ENCODE measurements at regions not wholly inside any gene's neighbourhood (a gene's known extent, or its start where the extent isn't known, plus 50 kb on each side); places are given as distances from the start of the nearest gene placed in this dataset.

DNA sequence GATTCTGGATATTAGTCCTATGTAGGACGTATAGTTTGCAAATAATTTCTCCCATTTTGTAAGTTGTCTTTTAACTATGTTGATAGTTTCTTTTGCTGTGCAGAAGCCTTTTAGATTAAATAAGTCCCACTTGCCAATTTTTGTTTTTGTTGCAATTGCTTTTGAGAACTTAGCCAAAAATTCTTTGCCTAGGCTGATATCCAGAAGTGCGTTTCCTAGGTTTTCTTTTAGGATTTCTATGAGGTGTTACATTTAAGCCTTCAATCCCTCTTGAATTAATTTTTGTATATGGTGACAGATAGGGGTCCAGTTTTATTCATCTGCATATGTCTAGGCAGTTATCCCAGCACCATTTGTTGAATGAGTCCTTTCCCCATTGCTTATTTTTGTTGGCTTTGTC, 264.4 kb upstream of the OR4E1 start:
- no peaks in the 10 kb centered on the region for H3K4me1 ChIP-seq (ENCODE audit: insufficient read depth, low read length)
- no peak overlapping the region for H3K27ac ChIP-seq (ENCODE audit: low read length)
- H3K36me3 ChIP-seq (ENCODE audit: insufficient read depth, low read depth, low read length), result no peaks in the 10 kb centered on the region
- no peaks in the 10 kb centered on the region for H3K9me3 ChIP-seq (ENCODE audit: insufficient read depth, low read depth, low read length)
- H3K27me3 ChIP-seq (ENCODE audit: insufficient read depth, low read length), result no peaks in the 10 kb centered on the region
- H3K9ac ChIP-seq (ENCODE audit: low read depth, low read length), result no peak overlapping the region
- no peak overlapping the region for H3K4me3 ChIP-seq (ENCODE audit: low read length)

DNA sequence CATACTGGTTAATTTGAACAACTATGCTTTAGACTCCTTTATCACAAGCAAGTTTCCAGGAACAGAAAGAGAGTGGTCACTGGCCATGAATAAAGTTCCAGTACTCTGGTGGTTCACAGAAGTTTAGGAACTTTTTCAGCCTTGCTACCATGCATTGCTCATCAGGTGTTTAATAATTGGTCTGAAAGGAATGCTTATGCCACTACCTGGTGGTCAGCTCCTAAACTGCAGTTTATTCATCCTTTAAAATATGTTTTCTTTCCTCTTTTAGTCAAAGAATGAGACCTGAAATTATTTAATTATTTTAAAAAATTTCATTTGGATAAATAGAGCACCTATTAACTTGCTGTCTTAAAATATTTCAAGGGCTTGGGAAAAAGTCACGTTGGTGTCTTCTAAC, 260.1 kb upstream of the OR4E1 start:
- H3K9ac ChIP-seq (ENCODE audit: low read depth, low read length), result no peak overlapping the region
- H3K4me3 ChIP-seq (ENCODE audit: low read length), result no peak overlapping the region
- H3K27me3 ChIP-seq (ENCODE audit: insufficient read depth, low read length), result no peaks in the 10 kb centered on the region
- H3K9me3 ChIP-seq (ENCODE audit: insufficient read depth, low read depth, low read length), result no peaks in the 10 kb centered on the region
- no peak overlapping the region for H3K27ac ChIP-seq (ENCODE audit: low read length)
- H3K36me3 ChIP-seq (ENCODE audit: insufficient read depth, low read depth, low read length), result no peaks in the 10 kb centered on the region
- H3K4me1 ChIP-seq (ENCODE audit: insufficient read depth, low read length), result peaks cover 4% of the 10 kb centered on the region; the same call in 1 of the 2 replicates

DNA sequence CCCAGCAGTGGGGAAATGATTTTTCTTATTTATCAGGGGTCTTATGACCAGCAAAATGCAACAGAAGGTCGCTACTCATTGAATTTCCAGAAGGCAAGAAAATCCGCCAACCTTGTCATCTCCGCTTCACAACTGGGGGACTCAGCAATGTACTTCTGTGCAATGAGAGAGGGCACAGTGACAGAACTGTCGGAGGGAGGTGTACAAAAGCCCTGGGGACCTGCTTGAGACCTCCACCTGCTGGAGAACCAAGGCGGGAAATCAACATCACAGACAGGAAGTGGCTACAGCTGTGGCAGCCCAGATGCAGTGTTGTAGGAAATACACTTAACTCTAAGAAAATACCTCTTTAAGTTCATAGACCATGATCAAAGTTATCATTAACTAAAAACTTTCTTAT, 250.9 kb upstream of the OR4E1 start:
- no peak overlapping the region for H3K9ac ChIP-seq (ENCODE audit: low read depth, low read length)
- H3K27ac ChIP-seq (ENCODE audit: low read length), result no peak overlapping the region
- H3K27me3 ChIP-seq (ENCODE audit: insufficient read depth, low read length), result no peaks in the 10 kb centered on the region
- H3K4me1 ChIP-seq (ENCODE audit: insufficient read depth, low read length), result no peaks in the 10 kb centered on the region; the same call in 1 of the 2 replicates
- H3K4me3 ChIP-seq (ENCODE audit: low read length), result no peak overlapping the region
- no peaks in the 10 kb centered on the region for H3K36me3 ChIP-seq (ENCODE audit: insufficient read depth, low read depth, low read length)
- no peaks in the 10 kb centered on the region for H3K9me3 ChIP-seq (ENCODE audit: insufficient read depth, low read depth, low read length)

DNA sequence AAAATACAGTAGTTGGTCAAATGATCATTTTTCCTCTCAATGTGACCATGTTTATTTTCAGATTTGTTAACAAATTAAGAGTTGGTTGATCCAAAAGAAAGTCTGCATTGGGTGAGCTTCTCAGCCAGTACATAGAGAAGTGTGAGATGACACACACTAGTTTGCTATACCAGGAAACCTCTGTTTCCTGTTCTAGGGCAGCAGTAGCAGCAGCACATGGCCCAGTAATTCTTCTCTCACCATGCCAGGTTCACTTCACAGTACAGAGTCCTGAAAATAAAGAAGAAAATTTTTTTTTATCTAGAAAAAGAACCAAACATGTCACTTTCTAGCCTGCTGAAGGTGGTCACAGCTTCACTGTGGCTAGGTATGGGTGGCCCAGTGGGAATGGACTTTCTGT, 250.2 kb upstream of the OR4E1 start:
- no peak overlapping the region for H3K4me3 ChIP-seq (ENCODE audit: low read length)

DNA sequence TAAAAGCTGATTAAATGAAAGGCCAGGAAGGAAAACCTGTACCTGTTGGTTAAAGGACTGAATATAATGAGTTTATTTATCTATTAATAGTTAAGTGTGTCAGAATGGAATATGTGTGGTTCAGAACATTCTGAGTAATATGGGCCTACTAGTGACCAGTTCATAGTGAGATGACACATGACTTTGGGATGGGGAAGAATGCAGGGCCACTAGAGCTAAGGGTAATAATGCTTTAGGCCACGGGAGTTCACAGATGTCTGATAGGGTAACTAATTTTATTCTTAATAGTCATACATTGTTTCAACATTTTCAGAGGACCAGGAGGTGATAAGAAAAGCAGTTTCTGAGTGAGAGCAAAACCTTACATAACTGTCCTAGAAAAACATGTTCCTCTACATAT, 247.8 kb upstream of the OR4E1 start:
- Histone ChIP-seq H3K4me3 (ENCODE audit: low read length) (no peak overlapping the region), H3K27me3 (ENCODE audit: insufficient read depth, low read length) (no peaks in the 10 kb centered on the region), H3K9me3 (ENCODE audit: insufficient read depth, low read depth, low read length) (no peaks in the 10 kb centered on the region), H3K9ac (ENCODE audit: low read depth, low read length) (no peak overlapping the region), H3K4me1 (ENCODE audit: insufficient read depth, low read length) (no peaks in the 10 kb centered on the region), H3K36me3 (ENCODE audit: insufficient read depth, low read depth, low read length) (no peaks in the 10 kb centered on the region), H3K27ac (ENCODE audit: low read length) (no peak overlapping the region)

More for the DNA sequence above, 250.2 kb upstream of the OR4E1 start:
- Histone ChIP-seq H3K9ac (ENCODE audit: low read depth, low read length) (no peak overlapping the region), H3K36me3 (ENCODE audit: insufficient read depth, low read depth, low read length) (no peaks in the 10 kb centered on the region), H3K9me3 (ENCODE audit: insufficient read depth, low read depth, low read length) (no peaks in the 10 kb centered on the region), H3K27me3 (ENCODE audit: insufficient read depth, low read length) (no peaks in the 10 kb centered on the region), H3K27ac (ENCODE audit: low read length) (no peak overlapping the region), H3K4me1 (ENCODE audit: insufficient read depth, low read length) (no peaks in the 10 kb centered on the region; the same call in 1 of the 2 replicates)

DNA sequence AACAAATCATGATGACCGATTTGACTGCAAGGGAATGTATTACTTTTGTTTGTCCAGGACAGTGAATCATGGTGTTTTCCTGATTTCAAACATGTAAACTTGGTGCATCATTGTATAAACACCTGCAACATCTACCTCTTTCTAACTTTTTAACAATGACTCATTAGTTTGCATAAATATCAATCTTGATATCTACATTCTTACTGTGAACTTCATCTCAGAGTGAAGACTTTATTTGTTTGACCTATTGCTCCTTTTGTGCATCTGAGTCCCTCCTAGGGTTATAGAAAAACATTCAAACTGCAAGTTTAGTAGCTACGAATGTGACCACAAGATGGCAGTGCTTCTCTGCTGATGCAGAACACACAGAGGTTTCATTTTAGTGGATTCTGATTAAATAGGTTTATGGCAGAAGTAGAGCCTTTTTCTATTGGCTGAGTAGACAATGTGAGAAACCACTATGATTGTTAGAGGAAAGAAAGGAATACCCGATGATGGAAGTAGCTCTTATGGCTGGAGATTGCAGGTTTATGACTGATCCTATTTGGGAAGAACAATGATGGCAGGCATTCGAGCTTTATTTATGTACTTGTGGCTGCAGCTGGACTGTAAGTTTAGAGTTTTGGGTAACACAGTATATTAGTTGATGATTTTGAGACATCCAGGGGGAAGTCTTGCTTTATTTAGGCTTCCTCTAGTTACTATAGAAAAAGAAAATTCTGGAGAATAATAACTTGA, 244.2 kb upstream of the OR4E1 start:
- Histone ChIP-seq H3K4me3 (ENCODE audit: low read length) (no peak overlapping the region), H3K9me3 (ENCODE audit: insufficient read depth, low read depth, low read length) (no peaks in the 10 kb centered on the region), H3K27ac (ENCODE audit: low read length) (no peak overlapping the region), H3K9ac (ENCODE audit: low read depth, low read length) (no peak overlapping the region), H3K36me3 (ENCODE audit: insufficient read depth, low read depth, low read length) (no peaks in the 10 kb centered on the region), H3K27me3 (ENCODE audit: insufficient read depth, low read length) (0 out of 2 replicates have a peak, but pooled peaks cover 5% of the 10 kb centered on the region), H3K4me1 (ENCODE audit: insufficient read depth, low read length) (no peaks in the 10 kb centered on the region)

DNA sequence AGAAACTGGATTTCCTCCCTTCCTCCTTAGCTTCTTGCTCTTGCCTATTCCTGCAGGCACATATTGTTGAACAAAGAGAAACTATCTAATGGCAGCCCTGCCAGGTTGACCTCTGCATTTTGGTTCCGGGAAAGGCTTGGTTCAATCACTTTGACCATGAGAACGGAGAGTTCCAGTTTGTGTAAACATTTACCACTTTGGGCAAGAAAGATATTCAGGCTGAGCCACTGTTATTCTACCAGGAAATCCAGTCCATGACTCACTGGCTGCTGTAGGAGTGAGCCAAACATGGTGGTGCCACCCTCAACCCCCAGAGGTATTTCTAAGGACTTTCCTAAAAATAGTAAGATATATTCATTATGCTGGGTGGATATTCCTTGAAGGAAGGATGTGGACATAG, 242.2 kb upstream of the OR4E1 start:
- Histone ChIP-seq H3K4me1 (ENCODE audit: insufficient read depth, low read length) (no peaks in the 10 kb centered on the region), H3K9me3 (ENCODE audit: insufficient read depth, low read depth, low read length) (no peaks in the 10 kb centered on the region), H3K27ac (ENCODE audit: low read length) (no peak overlapping the region), H3K36me3 (ENCODE audit: insufficient read depth, low read depth, low read length) (no peaks in the 10 kb centered on the region), H3K9ac (ENCODE audit: low read depth, low read length) (no peak overlapping the region), H3K27me3 (ENCODE audit: insufficient read depth, low read length) (0 out of 2 replicates have a peak, but pooled peaks cover 5% of the 10 kb centered on the region), H3K4me3 (ENCODE audit: low read length) (no peak overlapping the region)

DNA sequence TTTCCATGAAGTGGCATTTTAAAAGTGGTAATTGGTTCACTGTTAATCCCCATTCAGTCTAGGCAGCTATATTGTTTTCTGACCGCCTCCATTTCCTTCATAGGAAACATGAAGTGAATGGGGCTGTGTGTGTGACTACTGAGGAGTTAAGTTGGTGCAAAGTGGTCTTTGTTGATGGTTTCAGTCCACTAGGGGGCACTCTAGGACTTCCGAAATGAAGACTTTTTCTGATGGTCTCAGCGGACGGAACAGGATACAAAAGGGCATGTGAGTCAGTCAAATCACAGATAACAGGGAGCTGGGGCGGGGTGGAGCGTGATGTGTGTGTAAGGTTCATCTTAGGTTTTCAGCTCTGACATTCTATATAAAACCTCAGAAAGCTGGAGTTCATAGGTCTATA, 240.1 kb upstream of the OR4E1 start:
- no peaks in the 10 kb centered on the region for H3K36me3 ChIP-seq (ENCODE audit: insufficient read depth, low read depth, low read length)
- H3K27me3 ChIP-seq (ENCODE audit: insufficient read depth, low read length), result 0 out of 2 replicates have a peak, but pooled peaks cover 5% of the 10 kb centered on the region
- H3K27ac ChIP-seq (ENCODE audit: low read length), result no peak overlapping the region
- H3K4me1 ChIP-seq (ENCODE audit: insufficient read depth, low read length), result no peaks in the 10 kb centered on the region
- H3K9me3 ChIP-seq (ENCODE audit: insufficient read depth, low read depth, low read length), result no peaks in the 10 kb centered on the region
- H3K9ac ChIP-seq (ENCODE audit: low read depth, low read length), result no peak overlapping the region
- H3K4me3 ChIP-seq (ENCODE audit: low read length), result no peak overlapping the region

DNA sequence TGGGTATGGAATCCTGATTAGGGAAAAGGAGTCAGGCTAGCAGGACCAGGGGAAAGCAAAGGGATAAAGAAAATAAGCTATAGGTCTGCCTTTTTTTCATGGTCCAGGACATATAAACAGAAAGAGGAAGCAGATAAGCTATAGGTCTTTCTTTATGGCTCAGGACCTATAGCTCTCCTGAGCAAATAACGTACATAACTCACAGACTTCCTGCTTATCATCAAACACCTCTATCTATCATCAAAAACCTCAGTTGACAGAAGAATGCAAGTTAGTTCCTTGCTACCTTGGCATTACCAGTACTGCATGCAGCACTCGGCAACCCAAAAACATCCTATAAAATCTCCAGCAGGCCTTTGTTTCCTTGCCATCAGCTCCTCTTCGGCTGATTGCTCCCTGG, 238.7 kb upstream of the OR4E1 start:
- Histone ChIP-seq H3K9me3 (ENCODE audit: insufficient read depth, low read depth, low read length) (no peaks in the 10 kb centered on the region), H3K9ac (ENCODE audit: low read depth, low read length) (no peak overlapping the region), H3K27ac (ENCODE audit: low read length) (no peak overlapping the region), H3K36me3 (ENCODE audit: insufficient read depth, low read depth, low read length) (no peaks in the 10 kb centered on the region), H3K4me3 (ENCODE audit: low read length) (no peak overlapping the region), H3K27me3 (ENCODE audit: insufficient read depth, low read length) (0 out of 2 replicates have a peak, but pooled peaks cover 5% of the 10 kb centered on the region), H3K4me1 (ENCODE audit: insufficient read depth, low read length) (no peaks in the 10 kb centered on the region)

DNA sequence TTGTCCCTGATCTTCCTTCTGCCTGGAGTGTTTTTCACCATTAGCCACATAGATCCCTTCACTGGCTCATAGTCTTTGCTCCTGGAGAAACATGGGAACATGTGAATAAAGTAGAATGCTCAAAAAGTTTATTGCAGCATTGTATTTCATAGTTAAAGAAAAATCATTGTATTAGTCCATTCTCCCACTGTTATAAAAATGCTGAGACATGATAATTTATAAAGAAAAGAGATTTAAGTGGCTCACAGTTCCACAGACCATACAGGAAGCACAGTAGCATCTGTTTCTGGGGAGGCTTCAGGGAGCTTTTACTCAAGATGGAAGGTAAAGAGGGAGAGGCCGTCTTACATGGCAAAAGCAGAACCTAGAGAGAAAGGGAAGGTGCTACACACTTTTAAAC, 238.3 kb upstream of the OR4E1 start:
- H3K36me3 ChIP-seq (ENCODE audit: insufficient read depth, low read depth, low read length), result no peaks in the 10 kb centered on the region
- no peaks in the 10 kb centered on the region for H3K4me1 ChIP-seq (ENCODE audit: insufficient read depth, low read length)
- H3K27me3 ChIP-seq (ENCODE audit: insufficient read depth, low read length), result 0 out of 2 replicates have a peak, but pooled peaks cover 5% of the 10 kb centered on the region
- no peak overlapping the region for H3K9ac ChIP-seq (ENCODE audit: low read depth, low read length)
- H3K9me3 ChIP-seq (ENCODE audit: insufficient read depth, low read depth, low read length), result no peaks in the 10 kb centered on the region
- no peak overlapping the region for H3K4me3 ChIP-seq (ENCODE audit: low read length)
- no peak overlapping the region for H3K27ac ChIP-seq (ENCODE audit: low read length)

DNA sequence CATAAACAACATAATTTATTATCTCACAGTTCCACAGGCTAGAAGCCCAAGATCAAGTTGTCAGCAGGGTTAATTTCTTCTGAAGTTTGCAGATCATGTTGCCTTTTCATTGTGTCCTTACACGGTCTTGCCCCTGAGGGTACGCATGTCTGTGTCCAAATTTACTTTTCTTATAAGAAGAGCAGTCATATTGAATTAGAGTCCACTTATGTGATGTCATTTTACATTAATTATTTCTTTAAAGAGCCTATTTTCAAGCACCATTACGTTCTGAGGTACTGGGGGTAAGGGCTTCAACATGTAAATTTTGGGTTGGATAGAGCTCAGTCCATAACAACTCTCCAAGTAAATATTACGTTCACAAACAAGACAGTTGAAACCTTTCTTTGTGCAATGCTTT, 236.6 kb upstream of the OR4E1 start:
- Histone ChIP-seq H3K36me3 (ENCODE audit: insufficient read depth, low read depth, low read length) (no peaks in the 10 kb centered on the region), H3K27me3 (ENCODE audit: insufficient read depth, low read length) (0 out of 2 replicates have a peak, but pooled peaks cover 5% of the 10 kb centered on the region), H3K9ac (ENCODE audit: low read depth, low read length) (no peak overlapping the region), H3K4me3 (ENCODE audit: low read length) (no peak overlapping the region), H3K27ac (ENCODE audit: low read length) (no peak overlapping the region), H3K4me1 (ENCODE audit: insufficient read depth, low read length) (no peaks in the 10 kb centered on the region), H3K9me3 (ENCODE audit: insufficient read depth, low read depth, low read length) (no peaks in the 10 kb centered on the region)

DNA sequence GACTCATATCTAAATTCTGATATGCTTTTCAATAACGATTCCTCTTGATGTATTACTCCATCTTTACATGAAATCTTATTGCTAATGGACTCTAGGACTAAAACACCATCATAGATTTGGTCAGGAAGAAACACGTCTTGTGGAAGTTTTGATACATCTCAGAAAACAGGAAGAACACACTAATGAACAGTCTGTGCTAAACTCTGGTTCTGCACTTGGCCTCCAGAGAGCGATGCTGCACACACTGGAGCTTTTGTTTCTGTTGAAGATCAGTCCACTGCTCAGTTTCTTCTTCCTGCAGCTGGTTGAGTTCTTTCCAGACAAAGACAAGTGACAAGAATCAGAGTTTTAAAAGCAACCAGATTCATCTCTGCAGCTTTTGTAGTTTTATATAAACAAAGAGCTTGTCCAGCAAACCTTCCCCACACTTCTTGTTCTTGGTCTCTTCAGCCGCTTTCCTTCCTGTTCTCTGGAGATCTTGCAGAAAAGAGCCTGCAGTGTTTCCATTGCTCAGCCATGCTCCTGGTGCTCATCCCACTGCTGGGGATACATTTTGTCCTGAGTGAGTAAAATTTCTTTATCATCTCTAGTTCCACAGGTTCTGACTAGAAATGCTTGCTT, 229.1 kb upstream of the OR4E1 start:
- Histone ChIP-seq H3K9ac (ENCODE audit: low read depth, low read length) (no peak overlapping the region), H3K4me3 (ENCODE audit: low read length) (no peak overlapping the region), H3K27me3 (ENCODE audit: insufficient read depth, low read length) (no peaks in the 10 kb centered on the region), H3K4me1 (ENCODE audit: insufficient read depth, low read length) (no peaks in the 10 kb centered on the region), H3K9me3 (ENCODE audit: insufficient read depth, low read depth, low read length) (peaks cover 2% of the 10 kb centered on the region; the same call in 1 of the 2 replicates), H3K27ac (ENCODE audit: low read length) (no peak overlapping the region), H3K36me3 (ENCODE audit: insufficient read depth, low read depth, low read length) (no peaks in the 10 kb centered on the region)

All from iPS-20b (cell line).